ENCODE measurements at regions not wholly inside any gene's neighbourhood (a gene's known extent, or its start where the extent isn't known, plus 50 kb on each side); places are given as distances from the start of the nearest gene placed in this dataset.

DNA sequence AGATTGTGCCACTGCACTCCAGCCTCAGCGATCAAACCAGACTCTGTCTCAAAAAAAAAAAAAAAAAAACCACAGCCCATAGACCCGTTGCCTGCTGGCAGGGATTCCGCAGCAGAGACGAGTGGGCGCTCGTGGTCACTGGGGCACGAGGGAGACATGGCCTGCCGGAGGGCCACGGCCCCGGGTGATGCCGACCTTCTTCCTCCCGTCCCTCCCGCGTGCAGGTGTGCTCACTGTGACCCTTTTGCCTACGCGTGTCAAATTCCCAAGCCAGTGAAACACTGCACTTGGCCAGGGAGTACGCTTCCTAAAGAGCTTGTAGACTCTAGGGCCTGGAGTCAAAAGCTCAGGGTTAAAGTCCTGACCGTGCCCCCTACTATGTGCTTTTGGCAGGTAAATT, 397.6 kb upstream of the MYT1L start:
- H3K79me2 ChIP-seq (ENCODE audit: insufficient read depth, low read depth, low read length), result no peaks in the 10 kb centered on the region
- no TSS peak for BruUV-seq (replicated peaks)
- no peaks in the 10 kb centered on the region for H3K9me3 ChIP-seq (ENCODE audit: low read length)
- DNase-seq (ENCODE audit: low spot score), result no peak
- H3K36me3 ChIP-seq (ENCODE audit: insufficient read depth, low read length), result no peaks in the 10 kb centered on the region
- intact Hi-C loops (cut with micrococcal nuclease; ENCODE audit: unreplicated experiment), result no loop called here
- no peak overlapping the region for H3K27ac ChIP-seq (ENCODE audit: low read depth, low read length, poor library complexity, severe bottlenecking)
- H3K9me2 ChIP-seq (ENCODE audit: insufficient read depth, low read length), result no peaks in the 10 kb centered on the region
- TF ChIP-seq EZH2phosphoT487 (IDR thresholded peaks at IDR 0.05; ENCODE audit: borderline replicate concordance, low read depth, low read length), result no peak
- TF ChIP-seq, protein P1, sequence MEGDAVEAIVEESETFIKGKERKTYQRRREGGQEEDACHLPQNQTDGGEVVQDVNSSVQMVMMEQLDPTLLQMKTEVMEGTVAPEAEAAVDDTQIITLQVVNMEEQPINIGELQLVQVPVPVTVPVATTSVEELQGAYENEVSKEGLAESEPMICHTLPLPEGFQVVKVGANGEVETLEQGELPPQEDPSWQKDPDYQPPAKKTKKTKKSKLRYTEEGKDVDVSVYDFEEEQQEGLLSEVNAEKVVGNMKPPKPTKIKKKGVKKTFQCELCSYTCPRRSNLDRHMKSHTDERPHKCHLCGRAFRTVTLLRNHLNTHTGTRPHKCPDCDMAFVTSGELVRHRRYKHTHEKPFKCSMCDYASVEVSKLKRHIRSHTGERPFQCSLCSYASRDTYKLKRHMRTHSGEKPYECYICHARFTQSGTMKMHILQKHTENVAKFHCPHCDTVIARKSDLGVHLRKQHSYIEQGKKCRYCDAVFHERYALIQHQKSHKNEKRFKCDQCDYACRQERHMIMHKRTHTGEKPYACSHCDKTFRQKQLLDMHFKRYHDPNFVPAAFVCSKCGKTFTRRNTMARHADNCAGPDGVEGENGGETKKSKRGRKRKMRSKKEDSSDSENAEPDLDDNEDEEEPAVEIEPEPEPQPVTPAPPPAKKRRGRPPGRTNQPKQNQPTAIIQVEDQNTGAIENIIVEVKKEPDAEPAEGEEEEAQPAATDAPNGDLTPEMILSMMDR (conservative IDR thresholded peaks at IDR 0.05; ENCODE audit: low read length), result no peak
- H3K4me3 ChIP-seq (ENCODE audit: low read depth, low read length, poor library complexity, severe bottlenecking), result no peak overlapping the region
- H3K4me2 ChIP-seq (ENCODE audit: low read length), result no peak overlapping the region
- no peak overlapping the region for H2AFZ ChIP-seq (ENCODE audit: low read length)
- no peaks in the 10 kb centered on the region for H4K20me1 ChIP-seq (ENCODE audit: insufficient read depth, low read length)
- H3K4me1 ChIP-seq (ENCODE audit: insufficient read depth, low read length, poor library complexity, severe bottlenecking), result no peaks in the 10 kb centered on the region
- ChIA-PET POLR2A (no interaction called here), CTCF (ENCODE audit: unreplicated experiment) (no interaction called here)

DNA sequence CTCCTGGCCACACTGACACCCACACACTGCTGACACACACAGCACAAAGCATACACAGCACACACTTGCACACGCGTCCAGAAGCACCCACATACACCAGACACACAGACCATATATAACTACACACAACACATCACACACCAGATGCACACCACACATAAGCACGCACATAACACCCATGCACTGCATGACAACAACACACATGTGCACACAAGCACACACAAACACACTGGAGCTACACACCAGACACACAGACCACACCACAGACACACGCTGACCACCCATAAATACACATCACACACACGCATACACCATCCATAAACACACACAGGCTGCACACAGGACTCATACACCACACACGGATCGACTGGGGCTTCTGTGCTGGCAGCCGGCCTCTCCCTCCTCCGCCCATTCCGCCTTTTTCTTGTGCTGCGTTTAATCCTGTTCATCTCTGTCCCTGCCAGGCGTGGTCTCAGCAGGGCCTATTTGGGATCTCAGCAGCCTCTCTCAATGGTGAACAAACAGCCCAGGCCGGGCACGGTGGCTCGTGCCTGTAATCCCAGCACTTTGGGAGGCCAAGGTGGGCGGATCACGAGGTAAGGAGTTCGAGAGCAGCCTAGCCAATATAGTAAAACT, 396.9 kb upstream of the MYT1L start:
- Histone ChIP-seq H3K36me3 (ENCODE audit: insufficient read depth, low read length) (no peaks in the 10 kb centered on the region), H2AFZ (ENCODE audit: low read length) (no peak overlapping the region), H3K4me3 (ENCODE audit: low read depth, low read length, poor library complexity, severe bottlenecking) (no peak overlapping the region), H3K27ac (ENCODE audit: low read depth, low read length, poor library complexity, severe bottlenecking) (no peak overlapping the region), H4K20me1 (ENCODE audit: insufficient read depth, low read length) (no peaks in the 10 kb centered on the region), H3K9me2 (ENCODE audit: insufficient read depth, low read length) (no peaks in the 10 kb centered on the region), H3K79me2 (ENCODE audit: insufficient read depth, low read depth, low read length) (no peaks in the 10 kb centered on the region), H3K4me1 (ENCODE audit: insufficient read depth, low read length, poor library complexity, severe bottlenecking) (no peaks in the 10 kb centered on the region), H3K9me3 (ENCODE audit: low read length) (no peaks in the 10 kb centered on the region), H3K4me2 (ENCODE audit: low read length) (no peak overlapping the region)
- intact Hi-C loops (cut with micrococcal nuclease; ENCODE audit: unreplicated experiment), result no loop called here
- ChIA-PET CTCF (ENCODE audit: unreplicated experiment) (interaction anchor here (0.6 kb wide), 1 partner anchor 485 kb away, joined by 4 read pairs; no protein-coding TSS in a partner anchor), POLR2A (no interaction called here)
- no TSS peak for BruUV-seq (replicated peaks)
- no peak for DNase-seq (ENCODE audit: low spot score)
- no peak for TF ChIP-seq EZH2phosphoT487 (IDR thresholded peaks at IDR 0.05; ENCODE audit: borderline replicate concordance, low read depth, low read length)
- TF ChIP-seq, protein P1 (conservative IDR thresholded peaks at IDR 0.05; ENCODE audit: low read length), result no peak

DNA sequence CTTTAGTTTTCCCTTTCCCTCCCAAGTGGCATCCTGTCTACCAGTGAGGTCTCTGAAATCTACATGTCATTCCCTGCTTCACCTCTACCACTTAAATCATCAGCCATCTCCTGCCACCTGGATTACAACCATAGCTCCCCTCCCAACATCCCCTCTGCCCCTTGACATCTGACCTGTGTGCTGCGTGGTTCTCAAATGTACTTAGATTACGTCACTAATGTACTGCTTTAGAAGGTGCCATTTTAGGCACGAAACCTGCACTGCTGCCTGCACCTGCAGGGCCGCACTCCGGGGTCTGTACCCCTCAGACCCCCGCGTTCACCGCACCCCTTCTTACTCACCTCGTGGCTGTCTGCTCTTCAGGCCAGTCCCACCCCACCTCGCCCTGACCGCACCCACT, 395.1 kb upstream of the MYT1L start:
- CTCF ChIA-PET (ENCODE audit: unreplicated experiment), result no interaction called here
- Histone ChIP-seq H3K9me3 (ENCODE audit: low read length) (no peaks in the 10 kb centered on the region), H3K4me1 (ENCODE audit: insufficient read depth, low read length, poor library complexity, severe bottlenecking) (no peaks in the 10 kb centered on the region), H4K20me1 (ENCODE audit: insufficient read depth, low read length) (no peaks in the 10 kb centered on the region), H3K79me2 (ENCODE audit: insufficient read depth, low read depth, low read length) (no peaks in the 10 kb centered on the region), H3K4me3 (ENCODE audit: low read depth, low read length, poor library complexity, severe bottlenecking) (no peak overlapping the region), H3K36me3 (ENCODE audit: insufficient read depth, low read length) (no peaks in the 10 kb centered on the region), H3K9me2 (ENCODE audit: insufficient read depth, low read length) (no peaks in the 10 kb centered on the region), H2AFZ (ENCODE audit: low read length) (no peak overlapping the region), H3K4me2 (ENCODE audit: low read length) (no peak overlapping the region), H3K27ac (ENCODE audit: low read depth, low read length, poor library complexity, severe bottlenecking) (no peak overlapping the region)
- TF ChIP-seq, protein P1 (conservative IDR thresholded peaks at IDR 0.05; ENCODE audit: low read length), result no peak
- TF ChIP-seq EZH2phosphoT487 (IDR thresholded peaks at IDR 0.05; ENCODE audit: borderline replicate concordance, low read depth, low read length), result no peak
- no peak for DNase-seq (ENCODE audit: low spot score)
- BruUV-seq (replicated peaks), result no TSS peak
- intact Hi-C loops (cut with micrococcal nuclease; ENCODE audit: unreplicated experiment), result no loop called here
- POLR2A ChIA-PET, result interaction anchor here (0.7 kb wide), 1 partner anchor 34 kb away, joined by 3 read pairs; no protein-coding TSS in a partner anchor
